Gastrocnemius medialis (tissue), 4 donors: ENCODE measurements at regions not wholly inside any gene's neighbourhood (a gene's known extent, or its start where the extent isn't known, plus 50 kb on each side); places are given as distances from the start of the nearest gene placed in this dataset.
"Not testable (repeated sequence)": the region's sequence is repeated elsewhere in the genome, so short reads cannot be mapped to it uniquely, and the experiment has no call there.

Source experiments
- CTCF ChIP-seq, 5 experiments: fragments of 450-650 bp in 3 of 5; fragments of 200-600 bp in 2 of 5; sonication (generic) in 2 of 5; IDR thresholded peaks in 4 of 5; conservative IDR thresholded peaks in 1 of 5; 1 replicate in 4 of 5; 2 replicates in 1 of 5; pipeline ENCODE4 v1.5.1; 2016 to 2019; ENCODE audit warnings: antibody characterized with exemption in 5 of 5, mild to moderate bottlenecking in 3 of 5, moderate library complexity in 3 of 5
- POLR2A ChIP-seq, 2 donors: fragments of 450-650 bp; IDR thresholded peaks; one replicate each; pipeline ENCODE4 v1.6.1; 2017; ENCODE audit warnings: antibody characterized with exemption in 2 of 2, mild to moderate bottlenecking in 2 of 2, moderate library complexity in 2 of 2

- not testable (repeated sequence) for TF ChIP-seq CTCF (IDR thresholded peaks at IDR 0.05 in 4 of 5, conservative IDR thresholded peaks at IDR 0.05 in 1 of 5); POLR2A (IDR thresholded peaks at IDR 0.05)
These were observed 346.0 kb downstream of the CNTNAP3B start for GRCh38 chr9:41783070-41783810.
